HG02642 (cell line): ENCODE measurements at regions not wholly inside any gene's neighbourhood (a gene's known extent, or its start where the extent isn't known, plus 50 kb on each side); places are given as distances from the start of the nearest gene placed in this dataset.

Experiments used
- ATAC-seq: cut with Tn5 transposase; IDR thresholded peaks from one replicate; pipeline ENCODE4 v1.9.1; 2021; ENCODE audit warnings: mild to moderate bottlenecking; ENCODE audit not compliant: unreplicated experiment, poor library complexity

- ATAC-seq, result no peak
Observed at GRCh38 chr3:76724706-76725105, 315.2 kb upstream of the ROBO2 start.

DNA sequence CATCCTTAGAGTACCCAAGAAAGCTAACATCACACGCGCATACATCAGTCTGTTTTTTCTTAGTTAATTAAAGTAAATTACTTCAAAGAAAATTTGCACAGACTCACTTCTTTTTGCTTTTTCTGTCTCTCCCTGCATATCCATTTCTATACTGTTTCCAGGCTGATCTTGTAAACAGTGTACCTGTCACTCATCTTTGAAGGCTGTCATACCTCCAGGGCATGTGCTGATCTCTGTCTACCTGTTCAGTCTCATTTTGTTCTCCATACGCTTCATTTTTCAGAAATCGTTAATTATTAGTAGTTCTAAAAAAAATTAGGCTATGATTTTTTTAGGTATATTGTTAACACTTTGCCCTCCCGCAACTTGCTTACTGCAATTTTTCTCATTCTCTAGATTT is 313.9 kb upstream of the ROBO2 start:
- ATAC-seq, result no peak

DNA sequence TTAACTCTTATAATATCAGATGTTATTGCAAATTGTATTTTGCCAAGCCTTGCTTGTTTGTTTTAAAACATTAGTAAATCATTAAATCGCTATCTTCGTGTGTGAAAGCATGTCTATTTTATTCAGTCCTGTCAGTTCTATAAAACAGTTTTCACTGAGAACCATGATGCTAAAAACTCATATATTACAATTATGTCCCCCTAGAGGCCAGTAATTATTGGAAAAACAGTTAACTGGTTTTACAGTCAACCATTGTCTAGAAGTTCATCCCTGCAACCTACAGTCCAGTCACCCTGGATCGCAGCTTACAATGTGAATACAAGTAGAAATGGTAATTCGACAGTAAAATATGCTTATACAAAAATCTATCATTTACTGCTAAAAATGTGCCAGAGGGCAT is 311.5 kb upstream of the ROBO2 start:
- ATAC-seq, result no peak

- ATAC-seq, result no peak
Observed at GRCh38 chr3:76731471-76731870, 308.4 kb upstream of the ROBO2 start.

- no peak for ATAC-seq
Observed at GRCh38 chr3:76733073-76733759, 306.7 kb upstream of the ROBO2 start.

- ATAC-seq, result no peak
Observed at GRCh38 chr3:76735152-76735551, 304.7 kb upstream of the ROBO2 start.

GRCh38 chr3:76753599-76753998 is 286.3 kb upstream of the ROBO2 start:
- ATAC-seq, result no peak

DNA sequence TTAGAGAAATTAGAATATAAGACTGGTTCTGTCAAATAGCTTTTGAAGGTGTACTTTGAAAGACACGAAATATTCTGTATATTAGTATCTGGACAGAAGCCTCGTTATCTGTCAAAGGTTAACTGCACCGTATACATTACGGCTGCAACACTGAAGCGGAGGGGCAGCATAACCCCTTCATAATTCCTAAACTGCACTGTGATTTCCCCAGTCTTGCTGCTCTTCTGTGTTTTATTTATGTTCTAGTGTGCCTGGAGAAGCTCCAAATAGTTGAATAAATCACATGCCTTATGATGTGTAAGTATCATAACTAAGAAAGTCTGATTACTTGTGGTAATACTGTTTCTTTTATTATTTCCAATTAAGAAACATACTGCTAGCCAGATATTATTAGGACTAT is 285.7 kb upstream of the ROBO2 start:
- no peak for ATAC-seq

GRCh38 chr3:76756577-76756976 is 283.3 kb upstream of the ROBO2 start:
- ATAC-seq, result no peak

DNA sequence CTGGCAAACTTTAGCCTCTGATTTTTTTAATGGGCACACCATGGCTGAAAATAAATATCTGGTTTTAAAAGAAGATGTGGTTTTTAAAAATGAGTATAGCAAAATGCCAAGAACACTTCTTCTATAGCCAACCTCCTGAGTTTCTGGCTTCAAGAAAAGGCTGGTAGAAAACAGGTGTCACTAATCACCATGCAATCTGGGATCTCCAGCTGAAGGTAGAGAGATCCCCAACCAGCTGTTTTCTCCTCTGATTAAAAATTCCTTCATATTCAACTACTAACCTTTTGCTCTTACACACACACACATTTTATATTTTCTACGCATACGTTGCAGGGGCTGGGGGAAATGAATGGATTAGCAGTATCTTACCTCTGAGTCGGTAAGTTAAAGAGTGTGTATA is 279.6 kb upstream of the ROBO2 start:
- no peak for ATAC-seq

GRCh38 chr3:76765511-76765910 is 274.4 kb upstream of the ROBO2 start:
- ATAC-seq, result no peak

DNA sequence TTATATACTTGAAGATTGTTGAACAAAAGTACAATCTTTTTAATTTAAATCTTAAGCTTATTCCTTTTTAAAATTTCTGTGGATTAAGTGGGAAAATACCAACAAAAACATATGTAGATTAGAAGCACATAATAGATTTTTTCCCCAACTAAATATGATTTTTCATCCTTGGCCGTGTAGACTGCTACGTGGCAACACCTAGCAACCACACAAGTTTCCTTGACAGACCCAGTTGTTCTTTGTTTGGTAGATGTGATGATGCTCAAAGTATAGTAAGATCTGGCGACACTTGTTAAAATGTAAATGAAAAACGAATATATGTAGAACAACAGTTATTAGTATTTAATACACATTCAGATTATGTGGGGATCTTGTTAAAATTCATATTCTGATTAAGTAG is 271.0 kb upstream of the ROBO2 start:
- no peak for ATAC-seq

DNA sequence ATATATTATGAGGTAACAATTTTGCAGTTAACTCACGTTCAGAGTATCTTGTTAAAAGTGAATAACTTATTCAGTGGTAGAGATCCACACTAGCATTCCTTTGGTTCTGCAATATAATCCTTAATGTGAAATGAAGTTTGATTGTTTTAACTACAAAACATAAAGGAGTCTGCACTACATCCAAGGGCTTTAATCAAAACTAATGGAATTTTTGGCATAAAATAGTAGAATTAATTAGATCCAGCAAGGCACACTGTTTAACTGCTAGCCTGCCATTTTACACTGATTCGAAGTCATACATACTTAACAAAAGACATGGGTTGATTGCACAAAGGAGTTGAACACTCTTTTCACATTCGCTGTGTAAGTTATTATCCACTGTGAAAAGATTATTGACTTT is 263.0 kb upstream of the ROBO2 start:
- ATAC-seq, result no peak

DNA sequence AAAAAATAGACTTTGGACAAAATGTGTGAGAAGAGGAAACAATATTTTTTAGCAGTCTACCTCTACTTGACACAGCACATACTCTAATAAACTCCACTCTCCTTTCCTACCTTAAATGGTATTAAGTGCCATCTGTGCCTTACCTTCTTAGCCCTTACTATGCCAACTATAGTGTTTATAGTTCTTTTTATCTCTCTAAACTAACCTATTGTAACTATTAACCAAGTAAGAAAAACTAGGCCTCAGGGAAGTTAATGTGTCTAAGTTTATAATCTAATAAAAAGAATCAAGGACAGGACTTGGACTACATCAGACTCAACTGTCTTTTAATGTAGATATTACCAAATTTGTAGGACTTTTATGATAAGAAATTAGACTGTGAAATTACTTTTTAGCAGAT is 251.7 kb upstream of the ROBO2 start:
- ATAC-seq, result no peak

GRCh38 chr3:76789237-76789636 is 250.7 kb upstream of the ROBO2 start:
- no peak for ATAC-seq

GRCh38 chr3:76811418-76811817 is 228.5 kb upstream of the ROBO2 start:
- no peak for ATAC-seq

DNA sequence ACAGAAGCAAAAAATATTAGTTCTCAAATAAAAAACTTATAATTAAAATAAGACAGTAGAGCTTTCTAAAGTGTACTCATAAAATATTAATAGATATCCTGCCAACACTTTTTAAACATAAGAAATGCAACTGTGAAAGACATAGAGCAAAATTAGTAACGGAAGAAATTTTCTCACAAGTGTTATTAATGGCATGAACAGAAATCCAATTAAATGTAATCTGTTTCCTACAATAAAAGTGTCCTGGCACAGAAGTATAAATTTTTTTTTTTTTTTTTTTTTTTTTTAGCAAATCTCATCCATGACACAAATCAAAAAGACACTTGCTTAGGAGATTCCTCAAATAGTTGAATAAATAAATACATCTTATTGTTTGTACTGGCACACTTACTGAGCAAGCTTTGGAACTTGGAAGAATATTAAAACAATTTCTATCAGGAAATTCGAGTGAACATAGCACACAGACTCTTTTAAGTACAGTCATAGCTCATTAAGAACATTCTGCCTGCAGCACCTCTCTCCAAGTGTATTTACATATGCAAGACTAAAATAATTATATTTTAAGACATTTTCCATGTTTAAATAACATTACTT is 227.2 kb upstream of the ROBO2 start:
- ATAC-seq, result no peak

GRCh38 chr3:76815561-76815960 is 224.3 kb upstream of the ROBO2 start:
- no peak for ATAC-seq

- ATAC-seq, result no peak
Observed at GRCh38 chr3:76820481-76820880, 219.4 kb upstream of the ROBO2 start.

- no peak for ATAC-seq
Observed at GRCh38 chr3:76824658-76825240, 215.2 kb upstream of the ROBO2 start.

DNA sequence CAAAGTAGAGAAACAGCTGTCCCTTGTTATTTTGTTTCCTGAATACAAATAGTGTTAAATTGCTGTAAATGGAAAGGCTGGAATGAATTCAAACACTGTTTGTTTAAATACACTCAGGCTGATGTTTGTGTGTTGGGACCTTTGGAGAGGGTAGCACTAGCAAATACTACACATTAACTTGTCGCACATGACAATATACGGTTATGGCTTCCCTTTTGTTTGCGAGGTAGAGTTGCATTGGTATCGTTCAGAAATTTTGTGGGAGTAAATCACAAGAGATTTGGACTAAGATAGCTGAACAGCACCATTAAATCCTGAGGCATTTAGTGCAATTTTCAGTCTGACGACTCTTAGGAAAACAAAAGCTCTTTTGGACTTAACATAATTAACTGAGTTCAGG is 213.0 kb upstream of the ROBO2 start:
- no peak for ATAC-seq

DNA sequence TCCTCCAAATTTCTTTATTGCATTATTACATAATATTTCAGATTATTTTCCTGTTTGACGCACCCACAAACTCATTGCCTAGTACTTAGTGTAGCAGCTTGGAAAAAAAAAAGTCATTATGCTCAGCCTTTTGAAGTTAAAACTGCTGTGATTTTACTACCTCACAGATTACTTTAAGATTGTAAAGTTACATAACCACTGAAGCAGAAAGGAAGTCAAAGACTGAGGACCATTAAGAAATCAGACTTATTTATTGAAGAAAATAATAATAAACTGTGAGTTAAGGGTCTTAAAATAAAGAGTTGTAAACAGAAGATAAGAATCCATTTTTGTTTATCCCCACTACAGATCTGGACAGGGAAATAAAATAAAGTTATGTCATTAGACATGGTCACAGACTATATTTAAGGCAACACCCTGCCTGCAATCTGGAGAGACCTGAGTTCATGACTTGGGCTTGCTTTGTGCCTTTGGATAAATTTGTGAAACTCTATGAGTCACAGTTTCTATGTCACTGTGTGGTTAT is 212.1 kb upstream of the ROBO2 start:
- no peak for ATAC-seq
